ENCODE measurements at regions not wholly inside any gene's neighbourhood (a gene's known extent, or its start where the extent isn't known, plus 50 kb on each side); places are given as distances from the start of the nearest gene placed in this dataset.
"Not testable (repeated sequence)": the region's sequence is repeated elsewhere in the genome, so short reads cannot be mapped to it uniquely, and the experiment has no call there.

DNA sequence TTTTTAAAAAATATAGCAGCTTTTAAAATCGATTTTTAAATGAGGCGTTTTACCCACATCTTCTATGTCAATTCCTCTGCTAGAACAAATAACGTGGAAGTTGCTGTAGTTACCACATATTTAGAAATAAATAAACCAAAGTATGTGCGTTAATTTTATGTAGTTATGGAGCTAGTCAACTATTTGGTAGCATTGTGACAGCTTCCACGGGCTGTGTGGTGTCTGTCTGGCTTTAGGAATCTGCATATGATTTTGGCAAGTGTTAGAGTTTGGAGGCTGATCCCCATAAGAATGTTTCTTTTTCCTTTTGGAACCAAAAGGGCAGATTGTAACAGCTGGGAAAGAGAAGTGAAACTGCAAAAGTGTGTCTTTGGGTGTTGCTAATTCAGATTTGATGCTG is 59.8 kb downstream of the HSFY2 start:
- H3K4me1 ChIP-seq, H3K36me3 ChIP-seq, H3K27ac ChIP-seq, H3K4me3 ChIP-seq, H3K27me3 ChIP-seq, ATAC-seq, H3K9me3 ChIP-seq: not testable (repeated sequence)
- WGBS, 2 donors (ENCODE audit: low coverage in 1 of 2) = no CpG with 5 or more reads among the region's 5 CpGs

GRCh38 chrY:18718714-18719113 is 54.8 kb downstream of the HSFY2 start:
- not testable (repeated sequence) for H3K9me3 ChIP-seq, H3K36me3 ChIP-seq, H3K27me3 ChIP-seq, H3K27ac ChIP-seq, ATAC-seq, H3K4me3 ChIP-seq, H3K4me1 ChIP-seq
- no CpG with 5 or more reads among the region's 2 CpGs for WGBS, 2 donors (ENCODE audit: low coverage in 1 of 2)

DNA sequence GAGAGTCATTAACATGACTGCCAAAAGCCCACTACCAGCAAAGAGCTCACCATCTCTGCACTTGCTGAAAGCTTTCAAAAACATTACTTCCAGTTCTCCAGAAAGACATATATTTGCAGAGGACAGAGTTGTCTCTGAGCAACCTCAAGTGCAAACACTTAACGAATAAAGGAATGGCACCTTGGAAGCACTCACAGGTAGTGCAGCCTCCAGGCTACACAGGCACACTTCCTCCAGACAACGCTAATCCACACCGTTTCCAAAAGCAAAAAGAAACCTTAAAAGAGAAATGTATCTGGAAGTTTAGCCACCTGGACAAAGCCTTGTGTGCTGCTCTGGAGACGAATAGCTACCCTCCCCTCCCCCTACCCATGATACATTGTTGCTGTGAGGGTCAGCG is 53.1 kb downstream of the HSFY2 start:
- not testable (repeated sequence) for H3K36me3 ChIP-seq, H3K27me3 ChIP-seq, H3K9me3 ChIP-seq, H3K27ac ChIP-seq, ATAC-seq, H3K4me1 ChIP-seq, H3K4me3 ChIP-seq
- no CpG with 5 or more reads among the region's 5 CpGs for WGBS, 2 donors (ENCODE audit: low coverage in 1 of 2)
